ENCODE measurements at regions not wholly inside any gene's neighbourhood (a gene's known extent, or its start where the extent isn't known, plus 50 kb on each side); places are given as distances from the start of the nearest gene placed in this dataset.

DNA sequence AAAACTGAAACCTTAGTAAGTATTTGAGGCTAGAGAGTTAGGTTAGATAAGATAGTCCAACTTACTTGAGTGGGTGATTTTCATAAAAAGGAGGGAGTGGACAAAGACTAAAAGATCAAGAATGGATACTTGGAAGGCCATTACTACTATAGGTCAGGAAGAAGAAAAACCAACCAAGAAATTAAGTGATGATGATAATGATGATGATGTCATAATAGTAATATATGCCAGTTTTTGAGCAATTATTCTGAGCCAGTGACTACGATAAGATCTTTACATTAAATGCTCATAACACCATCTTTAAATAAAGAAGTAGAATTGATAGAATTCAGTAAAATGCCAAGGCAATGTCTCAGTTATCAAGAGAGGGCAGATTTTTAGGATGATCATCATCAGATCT, 430.7 kb upstream of the ADAMTS5 start:
- TF ChIP-seq EZH2phosphoT487 (IDR thresholded peaks at IDR 0.05; ENCODE audit: unreplicated experiment): no peak
- TF ChIP-seq, protein P1, sequence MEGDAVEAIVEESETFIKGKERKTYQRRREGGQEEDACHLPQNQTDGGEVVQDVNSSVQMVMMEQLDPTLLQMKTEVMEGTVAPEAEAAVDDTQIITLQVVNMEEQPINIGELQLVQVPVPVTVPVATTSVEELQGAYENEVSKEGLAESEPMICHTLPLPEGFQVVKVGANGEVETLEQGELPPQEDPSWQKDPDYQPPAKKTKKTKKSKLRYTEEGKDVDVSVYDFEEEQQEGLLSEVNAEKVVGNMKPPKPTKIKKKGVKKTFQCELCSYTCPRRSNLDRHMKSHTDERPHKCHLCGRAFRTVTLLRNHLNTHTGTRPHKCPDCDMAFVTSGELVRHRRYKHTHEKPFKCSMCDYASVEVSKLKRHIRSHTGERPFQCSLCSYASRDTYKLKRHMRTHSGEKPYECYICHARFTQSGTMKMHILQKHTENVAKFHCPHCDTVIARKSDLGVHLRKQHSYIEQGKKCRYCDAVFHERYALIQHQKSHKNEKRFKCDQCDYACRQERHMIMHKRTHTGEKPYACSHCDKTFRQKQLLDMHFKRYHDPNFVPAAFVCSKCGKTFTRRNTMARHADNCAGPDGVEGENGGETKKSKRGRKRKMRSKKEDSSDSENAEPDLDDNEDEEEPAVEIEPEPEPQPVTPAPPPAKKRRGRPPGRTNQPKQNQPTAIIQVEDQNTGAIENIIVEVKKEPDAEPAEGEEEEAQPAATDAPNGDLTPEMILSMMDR (conservative IDR thresholded peaks at IDR 0.05; ENCODE audit: low read depth in 2 of 2): no peak
- TF ChIP-seq EZH2 (IDR thresholded peaks at IDR 0.05; ENCODE audit: low read depth, unreplicated experiment): no peak
- TF ChIP-seq JUNB (IDR thresholded peaks at IDR 0.05; ENCODE audit: unreplicated experiment): no peak
- TF ChIP-seq CREB1 (CRISPR knock-in tag; IDR thresholded peaks at IDR 0.05; ENCODE audit: low read depth): no peak
- TF ChIP-seq POLR2AphosphoS5 (IDR thresholded peaks at IDR 0.05; ENCODE audit: low read depth): no peak
- TF ChIP-seq, protein P2, sequence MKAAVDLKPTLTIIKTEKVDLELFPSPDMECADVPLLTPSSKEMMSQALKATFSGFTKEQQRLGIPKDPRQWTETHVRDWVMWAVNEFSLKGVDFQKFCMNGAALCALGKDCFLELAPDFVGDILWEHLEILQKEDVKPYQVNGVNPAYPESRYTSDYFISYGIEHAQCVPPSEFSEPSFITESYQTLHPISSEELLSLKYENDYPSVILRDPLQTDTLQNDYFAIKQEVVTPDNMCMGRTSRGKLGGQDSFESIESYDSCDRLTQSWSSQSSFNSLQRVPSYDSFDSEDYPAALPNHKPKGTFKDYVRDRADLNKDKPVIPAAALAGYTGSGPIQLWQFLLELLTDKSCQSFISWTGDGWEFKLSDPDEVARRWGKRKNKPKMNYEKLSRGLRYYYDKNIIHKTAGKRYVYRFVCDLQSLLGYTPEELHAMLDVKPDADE (IDR thresholded peaks at IDR 0.05): no peak
- TF ChIP-seq, protein P3, sequence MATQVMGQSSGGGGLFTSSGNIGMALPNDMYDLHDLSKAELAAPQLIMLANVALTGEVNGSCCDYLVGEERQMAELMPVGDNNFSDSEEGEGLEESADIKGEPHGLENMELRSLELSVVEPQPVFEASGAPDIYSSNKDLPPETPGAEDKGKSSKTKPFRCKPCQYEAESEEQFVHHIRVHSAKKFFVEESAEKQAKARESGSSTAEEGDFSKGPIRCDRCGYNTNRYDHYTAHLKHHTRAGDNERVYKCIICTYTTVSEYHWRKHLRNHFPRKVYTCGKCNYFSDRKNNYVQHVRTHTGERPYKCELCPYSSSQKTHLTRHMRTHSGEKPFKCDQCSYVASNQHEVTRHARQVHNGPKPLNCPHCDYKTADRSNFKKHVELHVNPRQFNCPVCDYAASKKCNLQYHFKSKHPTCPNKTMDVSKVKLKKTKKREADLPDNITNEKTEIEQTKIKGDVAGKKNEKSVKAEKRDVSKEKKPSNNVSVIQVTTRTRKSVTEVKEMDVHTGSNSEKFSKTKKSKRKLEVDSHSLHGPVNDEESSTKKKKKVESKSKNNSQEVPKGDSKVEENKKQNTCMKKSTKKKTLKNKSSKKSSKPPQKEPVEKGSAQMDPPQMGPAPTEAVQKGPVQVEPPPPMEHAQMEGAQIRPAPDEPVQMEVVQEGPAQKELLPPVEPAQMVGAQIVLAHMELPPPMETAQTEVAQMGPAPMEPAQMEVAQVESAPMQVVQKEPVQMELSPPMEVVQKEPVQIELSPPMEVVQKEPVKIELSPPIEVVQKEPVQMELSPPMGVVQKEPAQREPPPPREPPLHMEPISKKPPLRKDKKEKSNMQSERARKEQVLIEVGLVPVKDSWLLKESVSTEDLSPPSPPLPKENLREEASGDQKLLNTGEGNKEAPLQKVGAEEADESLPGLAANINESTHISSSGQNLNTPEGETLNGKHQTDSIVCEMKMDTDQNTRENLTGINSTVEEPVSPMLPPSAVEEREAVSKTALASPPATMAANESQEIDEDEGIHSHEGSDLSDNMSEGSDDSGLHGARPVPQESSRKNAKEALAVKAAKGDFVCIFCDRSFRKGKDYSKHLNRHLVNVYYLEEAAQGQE (IDR thresholded peaks at IDR 0.05; ENCODE audit: unreplicated experiment): no peak
- TF ChIP-seq, protein P4, sequence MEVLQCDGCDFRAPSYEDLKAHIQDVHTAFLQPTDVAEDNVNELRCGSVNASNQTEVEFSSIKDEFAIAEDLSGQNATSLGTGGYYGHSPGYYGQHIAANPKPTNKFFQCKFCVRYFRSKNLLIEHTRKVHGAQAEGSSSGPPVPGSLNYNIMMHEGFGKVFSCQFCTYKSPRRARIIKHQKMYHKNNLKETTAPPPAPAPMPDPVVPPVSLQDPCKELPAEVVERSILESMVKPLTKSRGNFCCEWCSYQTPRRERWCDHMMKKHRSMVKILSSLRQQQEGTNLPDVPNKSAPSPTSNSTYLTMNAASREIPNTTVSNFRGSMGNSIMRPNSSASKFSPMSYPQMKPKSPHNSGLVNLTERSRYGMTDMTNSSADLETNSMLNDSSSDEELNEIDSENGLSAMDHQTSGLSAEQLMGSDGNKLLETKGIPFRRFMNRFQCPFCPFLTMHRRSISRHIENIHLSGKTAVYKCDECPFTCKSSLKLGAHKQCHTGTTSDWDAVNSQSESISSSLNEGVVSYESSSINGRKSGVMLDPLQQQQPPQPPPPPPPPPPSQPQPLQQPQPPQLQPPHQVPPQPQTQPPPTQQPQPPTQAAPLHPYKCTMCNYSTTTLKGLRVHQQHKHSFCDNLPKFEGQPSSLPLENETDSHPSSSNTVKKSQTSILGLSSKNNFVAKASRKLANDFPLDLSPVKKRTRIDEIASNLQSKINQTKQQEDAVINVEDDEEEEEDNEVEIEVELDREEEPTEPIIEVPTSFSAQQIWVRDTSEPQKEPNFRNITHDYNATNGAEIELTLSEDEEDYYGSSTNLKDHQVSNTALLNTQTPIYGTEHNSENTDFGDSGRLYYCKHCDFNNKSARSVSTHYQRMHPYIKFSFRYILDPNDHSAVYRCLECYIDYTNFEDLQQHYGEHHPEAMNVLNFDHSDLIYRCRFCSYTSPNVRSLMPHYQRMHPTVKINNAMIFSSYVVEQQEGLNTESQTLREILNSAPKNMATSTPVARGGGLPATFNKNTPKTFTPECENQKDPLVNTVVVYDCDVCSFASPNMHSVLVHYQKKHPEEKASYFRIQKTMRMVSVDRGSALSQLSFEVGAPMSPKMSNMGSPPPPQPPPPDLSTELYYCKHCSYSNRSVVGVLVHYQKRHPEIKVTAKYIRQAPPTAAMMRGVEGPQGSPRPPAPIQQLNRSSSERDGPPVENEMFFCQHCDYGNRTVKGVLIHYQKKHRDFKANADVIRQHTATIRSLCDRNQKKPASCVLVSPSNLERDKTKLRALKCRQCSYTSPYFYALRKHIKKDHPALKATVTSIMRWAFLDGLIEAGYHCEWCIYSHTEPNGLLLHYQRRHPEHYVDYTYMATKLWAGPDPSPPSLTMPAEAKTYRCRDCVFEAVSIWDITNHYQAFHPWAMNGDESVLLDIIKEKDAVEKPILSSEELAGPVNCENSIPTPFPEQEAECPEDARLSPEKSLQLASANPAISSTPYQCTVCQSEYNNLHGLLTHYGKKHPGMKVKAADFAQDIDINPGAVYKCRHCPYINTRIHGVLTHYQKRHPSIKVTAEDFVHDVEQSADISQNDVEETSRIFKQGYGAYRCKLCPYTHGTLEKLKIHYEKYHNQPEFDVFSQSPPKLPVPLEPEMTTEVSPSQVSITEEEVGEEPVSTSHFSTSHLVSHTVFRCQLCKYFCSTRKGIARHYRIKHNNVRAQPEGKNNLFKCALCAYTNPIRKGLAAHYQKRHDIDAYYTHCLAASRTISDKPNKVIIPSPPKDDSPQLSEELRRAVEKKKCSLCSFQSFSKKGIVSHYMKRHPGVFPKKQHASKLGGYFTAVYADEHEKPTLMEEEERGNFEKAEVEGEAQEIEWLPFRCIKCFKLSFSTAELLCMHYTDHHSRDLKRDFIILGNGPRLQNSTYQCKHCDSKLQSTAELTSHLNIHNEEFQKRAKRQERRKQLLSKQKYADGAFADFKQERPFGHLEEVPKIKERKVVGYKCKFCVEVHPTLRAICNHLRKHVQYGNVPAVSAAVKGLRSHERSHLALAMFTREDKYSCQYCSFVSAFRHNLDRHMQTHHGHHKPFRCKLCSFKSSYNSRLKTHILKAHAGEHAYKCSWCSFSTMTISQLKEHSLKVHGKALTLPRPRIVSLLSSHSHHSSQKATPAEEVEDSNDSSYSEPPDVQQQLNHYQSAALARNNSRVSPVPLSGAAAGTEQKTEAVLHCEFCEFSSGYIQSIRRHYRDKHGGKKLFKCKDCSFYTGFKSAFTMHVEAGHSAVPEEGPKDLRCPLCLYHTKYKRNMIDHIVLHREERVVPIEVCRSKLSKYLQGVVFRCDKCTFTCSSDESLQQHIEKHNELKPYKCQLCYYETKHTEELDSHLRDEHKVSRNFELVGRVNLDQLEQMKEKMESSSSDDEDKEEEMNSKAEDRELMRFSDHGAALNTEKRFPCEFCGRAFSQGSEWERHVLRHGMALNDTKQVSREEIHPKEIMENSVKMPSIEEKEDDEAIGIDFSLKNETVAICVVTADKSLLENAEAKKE (CRISPR knock-in tag; IDR thresholded peaks at IDR 0.05): no peak
- no peak for TF ChIP-seq NANOG (IDR thresholded peaks at IDR 0.05; ENCODE audit: borderline replicate concordance)
- no peak for TF ChIP-seq STAT1 (IDR thresholded peaks at IDR 0.05; ENCODE audit: unreplicated experiment)
- TF ChIP-seq ZNF331 (CRISPR knock-in tag; IDR thresholded peaks at IDR 0.05; ENCODE audit: low read depth): no peak
- no peak for TF ChIP-seq ZNF114 (CRISPR knock-in tag; IDR thresholded peaks at IDR 0.05)

All from GM23338 (cell line).